ENCODE measurements at regions not wholly inside any gene's neighbourhood (a gene's known extent, or its start where the extent isn't known, plus 50 kb on each side); places are given as distances from the start of the nearest gene placed in this dataset.
"Not testable (repeated sequence)": the region's sequence is repeated elsewhere in the genome, so short reads cannot be mapped to it uniquely, and the experiment has no call there.

- TF ChIP-seq, protein P1, sequence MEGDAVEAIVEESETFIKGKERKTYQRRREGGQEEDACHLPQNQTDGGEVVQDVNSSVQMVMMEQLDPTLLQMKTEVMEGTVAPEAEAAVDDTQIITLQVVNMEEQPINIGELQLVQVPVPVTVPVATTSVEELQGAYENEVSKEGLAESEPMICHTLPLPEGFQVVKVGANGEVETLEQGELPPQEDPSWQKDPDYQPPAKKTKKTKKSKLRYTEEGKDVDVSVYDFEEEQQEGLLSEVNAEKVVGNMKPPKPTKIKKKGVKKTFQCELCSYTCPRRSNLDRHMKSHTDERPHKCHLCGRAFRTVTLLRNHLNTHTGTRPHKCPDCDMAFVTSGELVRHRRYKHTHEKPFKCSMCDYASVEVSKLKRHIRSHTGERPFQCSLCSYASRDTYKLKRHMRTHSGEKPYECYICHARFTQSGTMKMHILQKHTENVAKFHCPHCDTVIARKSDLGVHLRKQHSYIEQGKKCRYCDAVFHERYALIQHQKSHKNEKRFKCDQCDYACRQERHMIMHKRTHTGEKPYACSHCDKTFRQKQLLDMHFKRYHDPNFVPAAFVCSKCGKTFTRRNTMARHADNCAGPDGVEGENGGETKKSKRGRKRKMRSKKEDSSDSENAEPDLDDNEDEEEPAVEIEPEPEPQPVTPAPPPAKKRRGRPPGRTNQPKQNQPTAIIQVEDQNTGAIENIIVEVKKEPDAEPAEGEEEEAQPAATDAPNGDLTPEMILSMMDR (IDR thresholded peaks at IDR 0.05; ENCODE audit: low read depth, low read length), result not testable (repeated sequence)
- not testable (repeated sequence) for TF ChIP-seq EZH2phosphoT487 (IDR thresholded peaks at IDR 0.05; ENCODE audit: low read depth)
Measured at GRCh38 chr13:63749857-63750256, 2334.2 kb upstream of the PCDH20 start.
